22Rv1 (cell line): ENCODE measurements at regions not wholly inside any gene's neighbourhood (a gene's known extent, or its start where the extent isn't known, plus 50 kb on each side); places are given as distances from the start of the nearest gene placed in this dataset.

Experiments
- H3K27ac ChIP-seq: fragments of 450-650 bp; 2 replicates; pipeline ENCODE4 v1.5.1; 2017
- CTCF ChIP-seq: fragments of 450-650 bp; IDR thresholded peaks from 2 replicates; pipeline ENCODE4 v1.5.1; 2017; ENCODE audit warnings: mild to moderate bottlenecking
- ZFX ChIP-seq: fragments of 450-650 bp; IDR thresholded peaks from 2 replicates; pipeline ENCODE4 v1.6.1; 2017; ENCODE audit warnings: antibody characterized with exemption, borderline replicate concordance

GRCh38 chr1:59096501-59096900 lies 200.4 kb upstream of the FGGY start:
- no peak overlapping the region for H3K27ac ChIP-seq
- TF ChIP-seq CTCF = no peak
- TF ChIP-seq ZFX = no peak

DNA sequence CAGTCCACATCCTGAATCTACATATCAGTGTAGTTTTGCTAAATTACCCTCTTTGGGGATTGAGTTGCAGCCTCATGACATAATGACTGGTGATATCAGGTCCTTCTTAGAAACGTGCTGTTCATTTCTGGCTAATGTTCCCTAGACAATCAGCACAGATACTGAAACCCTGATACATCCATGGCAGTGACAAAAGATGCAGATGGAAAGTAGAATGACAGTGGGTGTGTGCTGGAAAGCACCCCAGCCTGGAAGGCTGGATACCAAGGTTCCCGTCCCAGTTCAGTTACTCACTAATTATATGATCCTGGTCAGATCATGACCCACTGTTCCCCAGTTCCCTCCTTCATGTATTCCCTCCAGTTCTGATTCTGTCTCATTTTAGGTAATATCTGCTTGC lies 198.2 kb upstream of the FGGY start:
- H3K27ac ChIP-seq = no peak overlapping the region
- TF ChIP-seq CTCF = no peak
- no peak for TF ChIP-seq ZFX

DNA sequence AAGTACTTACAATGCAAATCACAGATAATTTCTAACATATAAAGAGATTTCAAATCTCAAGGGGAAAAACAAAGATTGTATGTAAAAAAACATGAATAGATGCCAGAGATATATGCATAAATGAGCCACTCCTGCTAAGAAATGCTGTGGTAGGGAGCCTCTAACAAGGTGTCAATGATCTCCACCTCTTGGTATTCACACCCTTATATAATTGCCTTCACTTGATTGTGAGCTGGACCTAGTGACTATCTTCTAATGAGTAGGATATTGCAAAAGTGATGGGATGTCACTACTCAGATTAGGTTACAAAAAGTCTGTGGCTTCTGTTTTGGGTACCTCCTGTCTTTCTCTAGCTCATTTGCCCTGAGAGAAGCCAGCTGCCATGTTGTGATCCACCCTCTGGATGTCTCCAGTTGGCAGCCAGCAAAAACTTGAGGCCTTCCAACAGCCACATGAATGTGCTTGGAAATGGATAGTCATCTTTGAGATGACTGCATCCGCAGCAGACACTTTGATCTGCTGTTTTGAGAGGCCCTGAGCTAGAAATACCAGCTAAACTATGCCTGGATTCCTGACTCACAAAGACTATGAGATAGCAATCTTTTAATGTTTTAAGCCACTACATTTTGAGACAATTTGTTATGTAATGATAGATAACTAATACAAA lies 196.1 kb upstream of the FGGY start:
- H3K27ac ChIP-seq = no peak overlapping the region
- TF ChIP-seq ZFX (no peak), CTCF (no peak)

DNA sequence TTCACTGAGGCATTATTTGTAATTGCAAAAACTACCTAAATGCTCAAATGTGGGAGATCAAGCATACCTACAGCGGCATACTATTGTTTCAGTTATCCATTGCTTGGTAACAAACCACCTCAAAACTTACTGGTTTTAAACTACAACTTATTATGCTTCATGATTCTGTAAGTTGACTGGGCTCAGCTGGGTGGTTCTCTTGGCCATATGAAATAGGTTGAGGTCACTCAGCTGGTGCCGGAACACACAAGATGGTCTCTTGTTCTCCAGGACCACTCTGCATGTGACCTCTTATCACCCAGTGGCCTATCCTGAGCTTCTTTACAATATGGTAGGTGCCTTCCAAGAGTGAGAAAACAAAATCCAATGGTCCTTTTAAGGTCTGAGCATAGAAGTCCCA lies 195.4 kb upstream of the FGGY start:
- TF ChIP-seq ZFX = no peak
- no peak for TF ChIP-seq CTCF
- no peak overlapping the region for H3K27ac ChIP-seq

DNA sequence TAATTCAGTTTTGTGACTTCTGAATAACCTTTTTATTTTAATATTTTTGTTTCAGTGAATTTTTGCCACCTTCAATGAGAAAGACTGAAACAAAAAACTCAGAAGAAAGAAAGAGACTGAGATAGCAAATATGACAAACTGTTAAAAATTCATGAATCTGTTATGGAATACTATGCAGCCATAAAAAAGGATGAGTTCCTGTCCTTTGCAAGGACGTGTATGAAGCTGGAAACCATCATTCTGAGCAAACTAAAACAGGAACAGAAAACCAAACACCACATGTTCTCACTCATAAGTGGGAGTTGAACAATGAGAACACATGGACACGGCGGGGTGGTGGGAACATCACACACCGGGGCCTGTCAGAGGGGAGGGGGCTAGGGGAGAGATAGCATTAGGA lies 193.4 kb upstream of the FGGY start:
- H3K27ac ChIP-seq = no peak overlapping the region
- no peak for TF ChIP-seq ZFX
- no peak for TF ChIP-seq CTCF

- TF ChIP-seq CTCF (no peak), ZFX (no peak)
- no peak overlapping the region for H3K27ac ChIP-seq
Measured at GRCh38 chr1:59104191-59104760, 192.6 kb upstream of the FGGY start.

DNA sequence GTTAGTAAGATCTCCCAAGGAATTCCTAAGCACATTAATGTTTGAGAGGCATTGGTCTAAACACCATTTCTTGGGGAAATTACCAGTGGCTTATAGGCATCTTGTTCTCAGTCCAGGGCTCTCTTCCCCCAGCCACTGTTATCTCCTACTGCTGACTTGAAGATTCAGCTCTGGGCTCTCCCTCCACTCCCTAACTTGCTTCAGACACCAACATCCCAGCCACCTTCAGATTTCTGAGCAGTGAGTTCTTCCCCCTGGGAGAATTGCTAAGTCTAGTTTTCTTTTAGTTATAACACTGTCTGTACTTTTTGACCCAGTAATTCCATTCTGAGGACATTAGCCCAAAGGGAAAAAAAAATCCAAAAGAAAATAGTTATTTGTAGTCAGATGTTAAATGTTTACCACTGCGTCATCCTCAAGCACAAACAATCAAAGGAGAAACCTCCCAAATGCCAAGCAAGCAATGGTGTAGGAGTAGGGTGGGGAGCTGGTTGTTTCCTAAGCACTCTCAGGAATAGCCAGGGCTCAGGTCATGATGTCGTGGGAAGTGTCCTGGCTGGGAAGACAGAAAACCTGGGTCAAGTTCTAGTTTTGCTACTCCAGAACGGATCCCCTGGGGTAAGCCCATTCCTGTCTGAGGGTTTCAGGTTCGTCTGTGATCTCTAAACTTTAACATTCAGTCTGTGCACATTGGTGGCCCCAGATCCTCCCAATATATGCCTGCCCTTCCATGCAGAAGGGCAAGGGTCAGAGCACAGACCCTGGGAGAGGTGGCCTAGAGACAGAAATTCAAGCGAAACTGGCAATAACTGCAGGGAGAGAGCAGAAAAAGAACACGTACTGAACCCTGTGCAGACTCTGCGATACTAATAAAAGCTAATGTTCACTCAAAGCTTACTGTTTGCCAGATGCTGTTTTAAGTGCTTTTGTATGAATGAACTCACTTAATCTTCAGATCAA lies 191.1 kb upstream of the FGGY start:
- no peak for TF ChIP-seq ZFX
- no peak for TF ChIP-seq CTCF
- no peak overlapping the region for H3K27ac ChIP-seq
